K562 (cell line): ENCODE measurements at regions not wholly inside any gene's neighbourhood (a gene's known extent, or its start where the extent isn't known, plus 50 kb on each side); places are given as distances from the start of the nearest gene placed in this dataset.

Experiments used
- EWSR1 ChIP-seq: fragments of 450-650 bp; IDR thresholded peaks from 2 replicates; pipeline ENCODE4 v1.6.1; 2018; ENCODE audit warnings: borderline replicate concordance, mild to moderate bottlenecking, low read depth, moderate library complexity; ENCODE audit not compliant: partially characterized antibody
- HDAC2 ChIP-seq: fragments of 450-650 bp; IDR thresholded peaks from 2 replicates; pipeline ENCODE4 v1.6.1; 2016; ENCODE audit warnings: mild to moderate bottlenecking
- MNT ChIP-seq, 2 experiments: fragments of 450-650 bp; conservative IDR thresholded peaks; 2 replicates each; pipeline ENCODE4 v1.6.1; 2017; ENCODE audit warnings: mild to moderate bottlenecking in 2 of 2, moderate library complexity in 2 of 2
- PHF8 ChIP-seq: fragments of 200-600 bp; sonication (generic); IDR thresholded peaks from 2 replicates; pipeline ENCODE4 v1.6.1; 2012; ENCODE audit warnings: mixed run types, mild to moderate bottlenecking, inconsistent platforms, low read length, moderate library complexity, borderline replicate concordance
- ZBTB12 ChIP-seq: fragments of 250-450 bp; sonication (Bioruptor Pico); IDR thresholded peaks from 2 replicates; pipeline ENCODE4 v1.4.0; 2020
- ZNF347 ChIP-seq: fragments of 450-650 bp; formaldehyde crosslinking; IDR thresholded peaks from 2 replicates; pipeline ENCODE4 v1.4.0; 2020; ENCODE audit warnings: low read depth, mild to moderate bottlenecking, moderate library complexity
- TF ChIP-seq, protein P1 (sequence below): sonication (generic); formaldehyde crosslinking; IDR thresholded peaks from 2 replicates; pipeline ENCODE4 v1.8.1; 2023; ENCODE audit warnings: missing genetic modification reagents, mild to moderate bottlenecking, borderline replicate concordance
- TF ChIP-seq, protein P2 (sequence below): fragments of 450-650 bp; IDR thresholded peaks from 2 replicates; pipeline ENCODE4 v1.6.1; 2016; ENCODE audit warnings: low read depth

DNA sequence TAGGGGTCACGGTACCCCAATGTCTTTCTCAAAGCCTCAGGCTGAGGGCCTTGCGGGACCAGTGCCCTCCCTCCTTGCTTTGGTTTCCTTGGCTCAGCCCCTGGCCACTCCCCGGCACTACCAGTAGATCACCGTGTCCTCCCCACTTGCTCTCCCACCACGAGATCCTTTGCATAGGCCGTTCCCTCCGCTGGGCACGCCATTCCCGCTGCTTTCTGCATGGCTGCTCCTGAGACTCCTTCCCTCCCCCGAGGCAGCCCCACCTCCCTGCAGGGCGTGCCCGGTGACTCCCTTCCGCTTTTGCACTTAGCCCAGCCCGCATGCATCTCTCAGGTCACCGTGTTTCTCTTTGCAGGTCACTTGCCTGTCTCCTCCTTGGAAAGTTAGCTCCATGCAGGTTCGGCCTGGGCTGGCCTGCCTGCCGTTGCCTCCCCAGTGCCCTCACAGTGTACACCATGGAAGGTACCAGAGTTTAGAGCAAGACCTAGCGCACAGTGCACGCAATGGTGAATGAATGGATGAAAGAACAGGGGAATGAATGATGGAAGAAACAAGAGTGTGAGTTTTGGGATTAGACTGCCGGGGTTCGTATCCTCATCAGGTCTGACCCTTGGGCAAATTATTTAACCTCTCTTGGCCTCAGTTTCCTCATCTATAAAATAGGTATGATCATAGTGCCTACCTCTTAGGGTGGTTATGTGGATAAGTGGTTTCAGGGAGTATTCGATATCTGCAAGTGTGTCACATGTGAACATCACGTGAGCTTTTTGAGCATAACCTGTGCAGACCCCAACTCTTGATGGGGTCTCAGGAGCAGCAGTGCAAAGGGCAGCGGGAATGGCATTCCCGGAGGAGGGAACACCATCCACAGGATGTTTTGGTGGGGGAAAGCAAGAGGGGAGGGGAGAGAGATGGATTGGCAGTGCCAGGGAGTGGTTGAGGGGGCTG, 214.3 kb downstream of the C9orf50 start (continued):
- TF ChIP-seq, protein P1, sequence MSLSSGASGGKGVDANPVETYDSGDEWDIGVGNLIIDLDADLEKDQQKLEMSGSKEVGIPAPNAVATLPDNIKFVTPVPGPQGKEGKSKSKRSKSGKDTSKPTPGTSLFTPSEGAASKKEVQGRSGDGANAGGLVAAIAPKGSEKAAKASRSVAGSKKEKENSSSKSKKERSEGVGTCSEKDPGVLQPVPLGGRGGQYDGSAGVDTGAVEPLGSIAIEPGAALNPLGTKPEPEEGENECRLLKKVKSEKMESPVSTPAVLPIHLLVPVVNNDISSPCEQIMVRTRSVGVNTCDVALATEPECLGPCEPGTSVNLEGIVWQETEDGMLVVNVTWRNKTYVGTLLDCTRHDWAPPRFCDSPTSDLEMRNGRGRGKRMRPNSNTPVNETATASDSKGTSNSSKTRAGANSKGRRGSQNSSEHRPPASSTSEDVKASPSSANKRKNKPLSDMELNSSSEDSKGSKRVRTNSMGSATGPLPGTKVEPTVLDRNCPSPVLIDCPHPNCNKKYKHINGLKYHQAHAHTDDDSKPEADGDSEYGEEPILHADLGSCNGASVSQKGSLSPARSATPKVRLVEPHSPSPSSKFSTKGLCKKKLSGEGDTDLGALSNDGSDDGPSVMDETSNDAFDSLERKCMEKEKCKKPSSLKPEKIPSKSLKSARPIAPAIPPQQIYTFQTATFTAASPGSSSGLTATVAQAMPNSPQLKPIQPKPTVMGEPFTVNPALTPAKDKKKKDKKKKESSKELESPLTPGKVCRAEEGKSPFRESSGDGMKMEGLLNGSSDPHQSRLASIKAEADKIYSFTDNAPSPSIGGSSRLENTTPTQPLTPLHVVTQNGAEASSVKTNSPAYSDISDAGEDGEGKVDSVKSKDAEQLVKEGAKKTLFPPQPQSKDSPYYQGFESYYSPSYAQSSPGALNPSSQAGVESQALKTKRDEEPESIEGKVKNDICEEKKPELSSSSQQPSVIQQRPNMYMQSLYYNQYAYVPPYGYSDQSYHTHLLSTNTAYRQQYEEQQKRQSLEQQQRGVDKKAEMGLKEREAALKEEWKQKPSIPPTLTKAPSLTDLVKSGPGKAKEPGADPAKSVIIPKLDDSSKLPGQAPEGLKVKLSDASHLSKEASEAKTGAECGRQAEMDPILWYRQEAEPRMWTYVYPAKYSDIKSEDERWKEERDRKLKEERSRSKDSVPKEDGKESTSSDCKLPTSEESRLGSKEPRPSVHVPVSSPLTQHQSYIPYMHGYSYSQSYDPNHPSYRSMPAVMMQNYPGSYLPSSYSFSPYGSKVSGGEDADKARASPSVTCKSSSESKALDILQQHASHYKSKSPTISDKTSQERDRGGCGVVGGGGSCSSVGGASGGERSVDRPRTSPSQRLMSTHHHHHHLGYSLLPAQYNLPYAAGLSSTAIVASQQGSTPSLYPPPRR = 0 out of 2 replicates have a peak, but pooled peaks have one; percentile 30
- TF ChIP-seq PHF8 = peak; percentile 59; the same call in 1 of the 2 replicates
- peak; percentile 69; the same call in 1 of the 2 replicates for TF ChIP-seq HDAC2
- peak; percentile 78 to 87 for TF ChIP-seq MNT (conservative IDR thresholded peaks at IDR 0.05)
- no peak for TF ChIP-seq ZNF347 (CRISPR knock-in tag)
- no peak for TF ChIP-seq ZBTB12
- no peak for TF ChIP-seq EWSR1
- TF ChIP-seq, protein P2, sequence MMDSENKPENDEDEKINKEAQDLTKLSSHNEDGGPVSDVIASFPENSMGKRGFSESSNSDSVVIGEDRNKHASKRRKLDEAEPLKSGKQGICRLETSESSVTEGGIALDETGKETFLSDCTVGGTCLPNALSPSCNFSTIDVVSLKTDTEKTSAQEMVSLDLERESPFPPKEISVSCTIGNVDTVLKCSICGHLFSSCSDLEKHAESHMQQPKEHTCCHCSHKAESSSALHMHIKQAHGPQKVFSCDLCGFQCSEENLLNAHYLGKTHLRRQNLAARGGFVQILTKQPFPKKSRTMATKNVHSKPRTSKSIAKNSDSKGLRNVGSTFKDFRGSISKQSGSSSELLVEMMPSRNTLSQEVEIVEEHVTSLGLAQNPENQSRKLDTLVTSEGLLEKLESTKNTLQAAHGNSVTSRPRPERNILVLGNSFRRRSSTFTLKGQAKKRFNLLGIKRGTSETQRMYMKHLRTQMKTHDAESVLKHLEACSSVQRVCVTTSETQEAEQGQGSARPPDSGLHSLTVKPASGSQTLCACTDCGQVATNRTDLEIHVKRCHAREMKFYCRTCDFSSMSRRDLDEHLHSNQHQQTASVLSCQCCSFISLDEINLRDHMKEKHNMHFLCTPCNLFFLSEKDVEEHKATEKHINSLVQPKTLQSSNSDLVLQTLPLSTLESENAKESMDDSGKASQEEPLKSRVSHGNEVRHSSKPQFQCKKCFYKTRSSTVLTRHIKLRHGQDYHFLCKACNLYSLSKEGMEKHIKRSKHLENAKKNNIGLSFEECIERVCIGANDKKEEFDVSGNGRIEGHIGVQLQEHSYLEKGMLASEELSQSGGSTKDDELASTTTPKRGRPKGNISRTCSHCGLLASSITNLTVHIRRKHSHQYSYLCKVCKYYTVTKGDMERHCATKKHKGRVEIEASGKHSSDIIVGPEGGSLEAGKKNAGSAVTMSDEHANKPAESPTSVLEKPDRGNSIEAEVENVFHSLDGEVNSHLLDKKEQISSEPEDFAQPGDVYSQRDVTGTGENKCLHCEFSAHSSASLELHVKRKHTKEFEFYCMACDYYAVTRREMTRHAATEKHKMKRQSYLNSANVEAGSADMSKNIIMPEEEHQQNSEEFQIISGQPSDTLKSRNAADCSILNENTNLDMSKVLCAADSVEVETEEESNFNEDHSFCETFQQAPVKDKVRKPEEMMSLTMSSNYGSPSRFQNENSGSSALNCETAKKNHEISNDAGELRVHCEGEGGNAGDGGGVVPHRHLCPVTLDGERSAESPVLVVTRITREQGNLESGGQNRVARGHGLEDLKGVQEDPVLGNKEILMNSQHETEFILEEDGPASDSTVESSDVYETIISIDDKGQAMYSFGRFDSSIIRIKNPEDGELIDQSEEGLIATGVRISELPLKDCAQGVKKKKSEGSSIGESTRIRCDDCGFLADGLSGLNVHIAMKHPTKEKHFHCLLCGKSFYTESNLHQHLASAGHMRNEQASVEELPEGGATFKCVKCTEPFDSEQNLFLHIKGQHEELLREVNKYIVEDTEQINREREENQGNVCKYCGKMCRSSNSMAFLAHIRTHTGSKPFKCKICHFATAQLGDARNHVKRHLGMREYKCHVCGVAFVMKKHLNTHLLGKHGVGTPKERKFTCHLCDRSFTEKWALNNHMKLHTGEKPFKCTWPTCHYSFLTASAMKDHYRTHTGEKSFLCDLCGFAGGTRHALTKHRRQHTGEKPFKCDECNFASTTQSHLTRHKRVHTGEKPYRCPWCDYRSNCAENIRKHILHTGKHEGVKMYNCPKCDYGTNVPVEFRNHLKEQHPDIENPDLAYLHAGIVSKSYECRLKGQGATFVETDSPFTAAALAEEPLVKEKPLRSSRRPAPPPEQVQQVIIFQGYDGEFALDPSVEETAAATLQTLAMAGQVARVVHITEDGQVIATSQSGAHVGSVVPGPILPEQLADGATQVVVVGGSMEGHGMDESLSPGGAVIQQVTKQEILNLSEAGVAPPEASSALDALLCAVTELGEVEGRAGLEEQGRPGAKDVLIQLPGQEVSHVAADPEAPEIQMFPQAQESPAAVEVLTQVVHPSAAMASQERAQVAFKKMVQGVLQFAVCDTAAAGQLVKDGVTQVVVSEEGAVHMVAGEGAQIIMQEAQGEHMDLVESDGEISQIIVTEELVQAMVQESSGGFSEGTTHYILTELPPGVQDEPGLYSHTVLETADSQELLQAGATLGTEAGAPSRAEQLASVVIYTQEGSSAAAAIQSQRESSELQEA = no peak
